Endothelial cell (in vitro differentiated cells): ENCODE measurements at regions not wholly inside any gene's neighbourhood (a gene's known extent, or its start where the extent isn't known, plus 50 kb on each side); places are given as distances from the start of the nearest gene placed in this dataset.
"Not testable (repeated sequence)": the region's sequence is repeated elsewhere in the genome, so short reads cannot be mapped to it uniquely, and the experiment has no call there.

Experiments used
- DNase-seq: peaks from one replicate; pipeline ENCODE4 v3.0.0; 2021; ENCODE audit warnings: low spot score
- H3K27ac Mint-ChIP-seq: one replicate; pipeline ENCODE4 v1.8.0; 2021; ENCODE audit warnings: mixed read lengths, inconsistent platforms; ENCODE audit not compliant: unreplicated experiment
- H3K27me3 Mint-ChIP-seq: one replicate; pipeline ENCODE4 v1.8.0; 2021; ENCODE audit warnings: mild to moderate bottlenecking, moderate library complexity, mixed read lengths, inconsistent platforms; ENCODE audit not compliant: unreplicated experiment
- H3K36me3 Mint-ChIP-seq: one replicate; pipeline ENCODE4 v1.8.0; 2021; ENCODE audit warnings: mild to moderate bottlenecking, low read depth, mixed read lengths, inconsistent platforms; ENCODE audit not compliant: unreplicated experiment
- H3K4me1 Mint-ChIP-seq: one replicate; pipeline ENCODE4 v1.8.0; 2021; ENCODE audit warnings: mild to moderate bottlenecking, mixed read lengths, inconsistent platforms; ENCODE audit not compliant: unreplicated experiment
- H3K4me3 Mint-ChIP-seq: one replicate; pipeline ENCODE4 v1.8.0; 2021; ENCODE audit warnings: mild to moderate bottlenecking, mixed read lengths, inconsistent platforms; ENCODE audit not compliant: unreplicated experiment
- H3K9me3 Mint-ChIP-seq: one replicate; pipeline ENCODE4 v1.8.0; 2021; ENCODE audit warnings: mixed read lengths, inconsistent platforms; ENCODE audit not compliant: unreplicated experiment
- TF ChIP-seq, protein P1 (sequence below): fragments of 200-600 bp; sonication (generic); IDR thresholded peaks from one replicate; pipeline ENCODE4 v1.5.0; 2021; ENCODE audit warnings: antibody characterized with exemption; ENCODE audit not compliant: unreplicated experiment

DNA sequence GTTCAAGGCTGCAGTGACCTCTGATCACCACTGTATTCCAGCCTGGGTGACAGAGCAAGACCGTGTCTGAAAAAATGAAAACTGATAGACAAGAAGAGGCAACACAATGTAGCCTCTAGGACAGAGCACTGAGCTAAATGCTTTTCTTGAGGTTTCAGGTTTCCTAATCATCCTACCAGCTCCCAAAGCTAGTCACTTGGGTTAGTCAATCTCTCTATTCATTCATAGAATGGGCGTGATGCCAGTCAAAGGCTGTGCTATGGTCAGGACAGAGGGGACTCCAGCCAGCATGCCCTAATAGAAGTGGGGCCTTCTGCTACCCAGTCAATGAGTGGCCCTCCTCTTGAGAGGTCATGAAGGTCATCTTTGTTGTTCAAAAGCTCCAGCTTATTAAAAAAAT, 860.4 kb upstream of the DEFB115 start:
- H3K27me3 Mint-ChIP-seq, H3K9me3 Mint-ChIP-seq, H3K27ac Mint-ChIP-seq, H3K4me3 Mint-ChIP-seq, DNase-seq, H3K4me1 Mint-ChIP-seq: not testable (repeated sequence)
- H3K36me3 Mint-ChIP-seq: peaks cover 18% of the 10 kb centered on the region

DNA sequence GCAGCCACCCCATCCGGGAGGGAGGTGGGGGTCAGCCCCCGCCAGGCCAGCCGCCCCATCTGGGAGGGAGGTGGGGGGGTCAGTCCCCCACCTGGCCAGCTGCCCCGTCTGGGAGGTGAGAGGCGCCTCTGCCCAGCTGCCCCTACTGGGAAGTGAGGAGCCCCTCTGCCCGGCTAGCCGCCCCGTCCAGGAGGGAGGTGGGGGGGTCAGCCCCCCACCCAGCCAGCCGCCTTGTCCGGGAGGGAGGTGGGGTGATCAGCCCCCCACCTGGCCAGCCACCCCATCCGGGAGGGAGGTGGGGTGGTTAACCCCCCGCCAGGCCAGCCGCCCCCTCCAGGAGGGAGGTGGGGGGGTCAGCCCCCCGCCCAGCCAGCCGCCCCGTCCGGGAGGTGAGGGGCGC, 852.4 kb upstream of the DEFB115 start:
- H3K27ac Mint-ChIP-seq, H3K27me3 Mint-ChIP-seq, H3K4me1 Mint-ChIP-seq, DNase-seq, H3K4me3 Mint-ChIP-seq: not testable (repeated sequence)
- H3K36me3 Mint-ChIP-seq: peaks cover 38% of the 10 kb centered on the region
- H3K9me3 Mint-ChIP-seq: peaks cover 11% of the 10 kb centered on the region

DNA sequence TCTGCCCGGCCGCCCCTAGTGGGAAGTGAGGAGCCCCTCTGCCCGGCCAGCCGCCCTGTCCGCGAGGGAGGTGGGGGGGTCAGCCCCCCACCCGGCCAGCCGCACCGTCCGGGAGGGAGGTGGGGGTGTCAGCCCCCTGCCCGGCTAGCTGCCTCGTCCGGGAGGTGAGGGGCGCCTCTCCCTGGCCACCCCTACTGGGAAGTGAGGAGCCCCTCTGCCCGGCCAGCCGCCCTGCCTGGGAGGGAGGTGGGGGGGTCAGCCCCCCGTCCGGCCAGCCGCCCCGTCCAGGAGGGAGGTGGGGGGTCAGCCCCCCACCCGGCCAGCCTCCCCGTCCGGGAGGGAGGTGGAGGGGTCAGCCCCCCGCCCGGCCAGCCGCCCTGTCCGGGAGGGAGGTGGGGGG, 851.9 kb upstream of the DEFB115 start:
- Mint-ChIP-seq H3K9me3 (peaks cover 11% of the 10 kb centered on the region), H3K36me3 (peaks cover 35% of the 10 kb centered on the region)
- H3K4me3 Mint-ChIP-seq, DNase-seq, H3K27me3 Mint-ChIP-seq, H3K4me1 Mint-ChIP-seq, H3K27ac Mint-ChIP-seq: not testable (repeated sequence)

DNA sequence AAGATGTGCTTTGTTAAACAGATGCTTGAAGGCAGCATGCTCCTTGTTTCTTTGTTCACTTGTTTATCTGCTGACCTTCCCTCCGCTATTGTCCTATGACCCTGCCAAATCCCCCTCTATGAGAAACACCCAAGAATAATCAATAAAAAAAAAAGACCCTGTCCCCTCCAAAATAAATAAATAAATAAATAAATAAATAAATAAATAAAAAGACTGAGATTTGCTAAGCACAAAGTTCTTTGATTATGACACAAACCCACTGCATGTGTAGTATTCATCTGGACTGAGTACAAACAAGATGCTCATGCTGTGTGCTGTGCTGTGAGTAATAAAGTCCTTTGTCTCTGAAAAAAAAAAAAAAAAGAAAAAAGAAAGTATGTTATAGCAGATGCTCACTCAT, 851.1 kb upstream of the DEFB115 start:
- not testable (repeated sequence) for H3K4me1 Mint-ChIP-seq

DNA sequence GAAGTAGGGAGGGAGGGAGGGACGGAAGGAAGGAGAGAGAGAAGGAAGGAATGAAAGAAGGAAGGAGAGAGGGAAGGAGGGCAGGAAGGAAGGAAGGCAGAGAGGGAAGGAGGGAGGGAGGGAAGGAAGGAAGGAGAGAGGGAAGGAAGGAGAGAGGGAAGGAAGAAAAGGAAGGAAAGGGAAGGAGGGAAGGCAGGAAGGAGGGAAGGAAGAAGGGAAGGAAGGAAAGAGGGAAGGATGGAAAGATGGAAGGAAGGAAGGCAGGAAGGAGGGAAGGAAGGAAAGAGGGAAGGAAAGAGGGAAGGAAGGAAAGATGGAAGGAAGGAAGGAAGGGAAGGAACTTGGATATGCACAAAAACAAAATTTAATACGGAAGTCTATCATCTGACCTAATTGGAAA, 844.5 kb upstream of the DEFB115 start:
- Mint-ChIP-seq H3K27ac (no peak overlapping the region), H3K4me3 (no peak overlapping the region), H3K36me3 (peaks cover 4% of the 10 kb centered on the region), H3K27me3 (peaks cover 5% of the 10 kb centered on the region), H3K9me3 (peaks cover 4% of the 10 kb centered on the region), H3K4me1 (no peaks in the 10 kb centered on the region)
- TF ChIP-seq, protein P1, sequence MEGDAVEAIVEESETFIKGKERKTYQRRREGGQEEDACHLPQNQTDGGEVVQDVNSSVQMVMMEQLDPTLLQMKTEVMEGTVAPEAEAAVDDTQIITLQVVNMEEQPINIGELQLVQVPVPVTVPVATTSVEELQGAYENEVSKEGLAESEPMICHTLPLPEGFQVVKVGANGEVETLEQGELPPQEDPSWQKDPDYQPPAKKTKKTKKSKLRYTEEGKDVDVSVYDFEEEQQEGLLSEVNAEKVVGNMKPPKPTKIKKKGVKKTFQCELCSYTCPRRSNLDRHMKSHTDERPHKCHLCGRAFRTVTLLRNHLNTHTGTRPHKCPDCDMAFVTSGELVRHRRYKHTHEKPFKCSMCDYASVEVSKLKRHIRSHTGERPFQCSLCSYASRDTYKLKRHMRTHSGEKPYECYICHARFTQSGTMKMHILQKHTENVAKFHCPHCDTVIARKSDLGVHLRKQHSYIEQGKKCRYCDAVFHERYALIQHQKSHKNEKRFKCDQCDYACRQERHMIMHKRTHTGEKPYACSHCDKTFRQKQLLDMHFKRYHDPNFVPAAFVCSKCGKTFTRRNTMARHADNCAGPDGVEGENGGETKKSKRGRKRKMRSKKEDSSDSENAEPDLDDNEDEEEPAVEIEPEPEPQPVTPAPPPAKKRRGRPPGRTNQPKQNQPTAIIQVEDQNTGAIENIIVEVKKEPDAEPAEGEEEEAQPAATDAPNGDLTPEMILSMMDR: no peak
- DNase-seq: no peak

More for the DNA sequence above, 851.1 kb upstream of the DEFB115 start:
- H3K27ac Mint-ChIP-seq, H3K27me3 Mint-ChIP-seq, DNase-seq: not testable (repeated sequence)
- Mint-ChIP-seq H3K4me3 (peak overlapping the region; percentile 56), H3K9me3 (peaks cover 11% of the 10 kb centered on the region), H3K36me3 (peaks cover 31% of the 10 kb centered on the region)

DNA sequence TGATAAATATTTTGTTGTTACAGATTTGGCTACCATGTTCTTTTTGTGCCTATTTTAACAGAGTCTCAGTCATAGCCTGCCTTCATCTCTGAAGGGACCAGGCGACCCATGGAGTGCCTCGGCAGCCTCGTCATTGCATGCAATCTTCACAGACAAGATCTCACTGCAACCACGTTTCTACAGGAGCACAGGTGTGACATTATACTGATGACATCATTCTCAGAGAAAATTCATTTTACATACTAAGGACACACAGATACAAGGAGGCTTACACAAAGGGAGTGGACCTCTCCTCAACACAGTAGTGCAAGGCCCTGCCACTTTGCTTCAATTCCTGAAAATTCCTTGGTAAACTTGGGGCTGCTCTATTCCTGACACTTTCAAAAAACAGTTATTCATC, 840.1 kb upstream of the DEFB115 start:
- H3K4me3 Mint-ChIP-seq, H3K4me1 Mint-ChIP-seq, H3K27ac Mint-ChIP-seq, H3K27me3 Mint-ChIP-seq, H3K36me3 Mint-ChIP-seq, DNase-seq, H3K9me3 Mint-ChIP-seq: not testable (repeated sequence)

DNA sequence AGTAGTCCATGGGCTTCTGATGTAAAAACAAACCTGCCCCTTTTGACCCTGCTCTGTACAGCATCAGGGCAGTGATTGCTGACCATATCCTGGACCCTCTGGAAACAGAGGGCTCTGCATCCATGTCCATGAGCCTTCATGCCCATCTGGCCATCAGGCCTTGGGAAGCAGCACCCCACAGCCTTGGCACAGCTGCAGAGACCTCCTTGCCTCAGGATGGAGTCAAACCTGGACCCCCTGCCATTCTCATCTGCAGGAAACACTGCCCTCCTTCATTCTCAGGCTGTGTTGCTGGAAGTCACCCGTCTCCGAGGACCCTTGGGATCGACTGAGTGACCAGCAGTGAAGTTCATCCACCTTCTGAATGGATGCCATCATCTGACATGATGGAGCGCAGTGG, 839.1 kb upstream of the DEFB115 start:
- H3K4me1 Mint-ChIP-seq, H3K4me3 Mint-ChIP-seq, H3K27me3 Mint-ChIP-seq, H3K36me3 Mint-ChIP-seq, DNase-seq, H3K9me3 Mint-ChIP-seq, H3K27ac Mint-ChIP-seq: not testable (repeated sequence)

DNA sequence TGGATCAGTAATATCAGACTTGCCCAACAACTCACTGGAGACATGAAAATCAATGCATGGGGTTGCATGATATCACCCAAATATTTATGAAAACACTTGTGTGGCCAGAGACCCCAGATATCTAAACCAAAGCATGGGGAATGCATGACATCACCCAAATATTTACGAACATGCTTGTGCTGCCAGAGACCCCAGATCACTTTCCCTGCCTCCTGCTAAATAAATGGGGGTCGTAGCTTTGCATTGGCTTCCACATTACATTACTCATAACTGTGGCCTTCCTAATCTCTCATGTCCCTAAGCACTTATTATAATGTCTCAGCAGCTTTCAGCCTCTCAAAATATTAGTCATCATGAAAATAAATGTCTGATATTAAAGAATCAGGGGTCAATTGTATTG, 838.0 kb upstream of the DEFB115 start:
- no peaks in the 10 kb centered on the region for H3K36me3 Mint-ChIP-seq
- no peak overlapping the region for H3K4me3 Mint-ChIP-seq

DNA sequence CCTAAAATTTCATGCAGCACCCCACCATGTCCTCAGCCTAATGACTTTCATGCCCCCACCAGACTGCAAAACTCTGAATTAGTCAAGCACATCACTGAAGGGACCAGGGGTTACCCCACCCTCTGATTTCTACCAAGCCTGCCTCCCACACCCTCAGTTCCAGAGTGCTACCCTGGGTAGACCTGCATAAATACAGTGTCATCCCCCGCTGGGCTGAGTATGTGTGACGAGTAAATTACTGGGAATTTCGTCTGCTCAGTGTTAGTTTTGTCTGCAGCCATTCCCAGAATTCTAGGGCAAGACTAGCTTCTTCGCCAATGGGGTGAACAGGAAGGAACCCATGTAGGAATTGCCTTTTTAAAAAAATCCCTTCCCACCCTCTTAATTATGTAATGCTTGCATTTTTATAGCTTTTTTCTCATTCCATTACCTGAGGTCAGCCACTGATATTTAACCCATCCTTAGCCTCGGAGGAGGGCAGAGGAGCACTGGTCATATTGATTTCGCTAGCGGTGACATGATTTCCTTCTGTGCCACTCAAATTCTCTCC, 837.5 kb upstream of the DEFB115 start:
- H3K9me3 Mint-ChIP-seq, H3K27me3 Mint-ChIP-seq, H3K36me3 Mint-ChIP-seq, H3K4me1 Mint-ChIP-seq, DNase-seq, H3K27ac Mint-ChIP-seq, H3K4me3 Mint-ChIP-seq: not testable (repeated sequence)

More for the DNA sequence above, 838.0 kb upstream of the DEFB115 start:
- DNase-seq: no peak
- no peaks in the 10 kb centered on the region for H3K4me1 Mint-ChIP-seq
- H3K27ac Mint-ChIP-seq: no peak overlapping the region
- no peaks in the 10 kb centered on the region for H3K27me3 Mint-ChIP-seq
- TF ChIP-seq, protein P1: no peak
- H3K9me3 Mint-ChIP-seq: peaks cover 3% of the 10 kb centered on the region
